Putamen (tissue), 1 donor: ENCODE measurements at regions not wholly inside any gene's neighbourhood (a gene's known extent, or its start where the extent isn't known, plus 50 kb on each side); places are given as distances from the start of the nearest gene placed in this dataset.

Source experiments
- DNase-seq: peaks from one replicate; pipeline ENCODE4 v3.0.0-alpha.2; 2016; ENCODE audit warnings: low spot score

GRCh38 chr4:125062115-125063050 lies 252.4 kb upstream of the FAT4 start:
- no peak for DNase-seq

GRCh38 chr4:125060376-125060775 lies 254.4 kb upstream of the FAT4 start:
- DNase-seq: no peak

GRCh38 chr4:125049711-125050110 lies 265.0 kb upstream of the FAT4 start:
- no peak for DNase-seq

GRCh38 chr4:125045311-125045710 lies 269.4 kb upstream of the FAT4 start:
- no peak for DNase-seq

GRCh38 chr4:125044886-125045285 lies 269.9 kb upstream of the FAT4 start:
- no peak for DNase-seq

GRCh38 chr4:125043486-125043885 lies 271.3 kb upstream of the FAT4 start:
- no peak for DNase-seq

- DNase-seq: no peak
Measured at GRCh38 chr4:125042041-125042440, 272.7 kb upstream of the FAT4 start.

- no peak for DNase-seq
Measured at GRCh38 chr4:125041372-125041930, 273.3 kb upstream of the FAT4 start.

- no peak for DNase-seq
Measured at GRCh38 chr4:125039550-125039949, 275.2 kb upstream of the FAT4 start.

- DNase-seq: no peak
Measured at GRCh38 chr4:125022855-125023501, 291.8 kb upstream of the FAT4 start.

GRCh38 chr4:125021189-125021588 lies 293.6 kb upstream of the FAT4 start:
- DNase-seq: no peak

- DNase-seq: no peak
Measured at GRCh38 chr4:125020089-125021034, 294.4 kb upstream of the FAT4 start.

- DNase-seq: no peak
Measured at GRCh38 chr4:125016892-125017299, 297.9 kb upstream of the FAT4 start.

- DNase-seq: no peak
Measured at GRCh38 chr4:125013891-125014290, 300.9 kb upstream of the FAT4 start.

GRCh38 chr4:125011646-125012045 lies 299.1 kb upstream of the ANKRD50 start:
- no peak for DNase-seq

GRCh38 chr4:125010796-125011503 lies 298.4 kb upstream of the ANKRD50 start:
- DNase-seq: no peak

GRCh38 chr4:125008676-125009075 lies 296.1 kb upstream of the ANKRD50 start:
- DNase-seq: no peak

GRCh38 chr4:125004676-125005075 lies 292.1 kb upstream of the ANKRD50 start:
- no peak for DNase-seq

- DNase-seq: no peak
Measured at GRCh38 chr4:125003840-125004239, 291.3 kb upstream of the ANKRD50 start.

GRCh38 chr4:124997991-124998390 lies 285.5 kb upstream of the ANKRD50 start:
- peak; percentile 1 for DNase-seq

- DNase-seq: no peak
Measured at GRCh38 chr4:124997124-124997523, 284.6 kb upstream of the ANKRD50 start.
